Medulla oblongata (tissue), 1 donor: ENCODE measurements at regions not wholly inside any gene's neighbourhood (a gene's known extent, or its start where the extent isn't known, plus 50 kb on each side); places are given as distances from the start of the nearest gene placed in this dataset.
"Not testable (repeated sequence)": the region's sequence is repeated elsewhere in the genome, so short reads cannot be mapped to it uniquely, and the experiment has no call there.

Experiments
- DNase-seq: peaks from one replicate; pipeline ENCODE4 v3.0.0-alpha.2; 2015; ENCODE audit errors: extremely low spot score

DNA sequence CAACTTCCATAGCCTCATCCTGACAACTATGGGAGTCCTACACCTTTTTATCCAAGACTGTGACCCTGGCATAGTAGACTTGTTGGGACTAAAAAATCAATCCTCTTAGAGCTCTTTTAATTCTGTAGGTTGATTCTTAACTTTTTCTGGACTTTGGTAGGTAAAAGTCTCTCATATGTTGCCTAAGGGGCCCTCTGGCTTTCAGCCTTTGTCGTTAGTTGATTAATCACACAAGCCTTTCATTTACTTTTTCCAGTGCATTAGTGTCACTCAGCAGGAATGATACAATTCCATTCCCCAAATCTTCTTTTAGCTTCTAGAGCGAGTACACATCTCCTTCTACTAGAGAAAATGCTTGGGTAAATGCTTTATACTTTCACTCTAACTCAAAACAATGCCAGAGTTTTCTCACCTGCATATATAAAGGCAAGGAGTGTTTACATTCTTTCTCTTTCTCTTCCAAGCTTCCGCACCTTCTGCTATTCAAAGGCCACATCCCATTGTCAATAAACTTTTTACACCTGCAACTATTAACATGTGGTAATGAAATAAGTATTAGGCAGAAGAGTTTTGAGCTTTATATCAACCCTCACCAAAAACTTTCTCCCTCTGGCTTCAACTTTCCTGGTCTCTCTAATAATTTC lies 516.6 kb downstream of the FAM181B start:
- DNase-seq: no peak

- DNase-seq: no peak
Observed at GRCh38 chr11:82210011-82210410, 523.7 kb downstream of the FAM181B start.

- DNase-seq: no peak
Observed at GRCh38 chr11:82195283-82195682, 538.4 kb downstream of the FAM181B start.

- DNase-seq: no peak
Observed at GRCh38 chr11:82194521-82194920, 539.1 kb downstream of the FAM181B start.

DNA sequence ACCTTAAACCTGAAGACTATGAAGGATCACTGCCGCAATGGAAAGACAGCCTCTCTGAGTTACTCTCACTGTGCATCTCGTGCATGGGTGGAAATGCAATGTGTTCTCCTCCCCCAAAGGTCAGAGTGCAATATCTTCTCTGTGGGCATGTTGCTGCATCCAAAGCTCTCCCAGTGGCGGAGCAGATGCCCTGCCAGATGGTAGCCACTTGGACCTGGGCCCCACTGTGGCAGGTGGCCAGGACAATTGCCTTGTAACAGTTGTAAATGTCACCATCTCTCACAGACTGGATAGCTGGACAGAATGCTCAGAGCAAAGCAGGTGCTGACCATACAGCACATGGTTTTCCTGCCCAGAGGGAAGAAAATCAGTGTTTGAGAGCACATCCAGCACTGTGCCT lies 542.0 kb downstream of the FAM181B start:
- no peak for DNase-seq

DNA sequence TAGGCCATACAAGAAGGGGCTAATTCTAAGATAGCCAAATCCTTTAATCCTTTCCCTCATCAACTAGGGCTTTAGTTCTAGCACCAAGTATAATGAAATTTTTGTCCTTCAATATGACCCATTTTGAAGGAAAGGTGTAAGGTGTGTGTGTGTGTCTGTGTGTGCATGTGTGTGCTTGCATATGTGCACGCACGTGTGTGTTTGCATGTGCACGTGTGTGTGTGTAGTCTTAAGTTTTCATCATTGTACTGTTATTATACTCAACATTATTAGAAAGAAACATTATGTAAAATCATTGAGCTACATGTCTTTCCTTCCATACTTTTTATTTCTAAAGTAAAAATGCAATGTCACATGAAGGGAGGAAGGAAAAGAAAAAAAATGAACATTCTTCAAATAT lies 547.7 kb downstream of the FAM181B start:
- DNase-seq: no peak

DNA sequence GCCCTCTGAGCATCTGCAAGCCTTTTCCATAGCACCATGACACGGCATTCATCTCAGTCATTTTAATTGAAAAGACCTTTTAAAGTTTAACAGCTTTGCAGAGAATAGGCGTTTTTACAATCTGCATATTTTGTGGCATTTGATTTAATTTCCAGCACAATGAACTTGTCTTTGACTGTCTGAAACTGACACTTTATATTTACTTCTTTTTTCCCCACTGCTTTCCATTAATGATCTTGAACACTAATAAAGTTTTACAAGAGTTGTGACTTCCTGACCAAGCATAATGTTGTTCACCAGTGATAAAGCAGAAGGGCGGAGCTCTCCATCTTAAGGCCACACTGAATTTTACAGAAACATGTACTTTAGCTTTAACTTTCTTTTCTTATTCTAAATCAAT lies 548.7 kb downstream of the FAM181B start:
- DNase-seq: no peak

DNA sequence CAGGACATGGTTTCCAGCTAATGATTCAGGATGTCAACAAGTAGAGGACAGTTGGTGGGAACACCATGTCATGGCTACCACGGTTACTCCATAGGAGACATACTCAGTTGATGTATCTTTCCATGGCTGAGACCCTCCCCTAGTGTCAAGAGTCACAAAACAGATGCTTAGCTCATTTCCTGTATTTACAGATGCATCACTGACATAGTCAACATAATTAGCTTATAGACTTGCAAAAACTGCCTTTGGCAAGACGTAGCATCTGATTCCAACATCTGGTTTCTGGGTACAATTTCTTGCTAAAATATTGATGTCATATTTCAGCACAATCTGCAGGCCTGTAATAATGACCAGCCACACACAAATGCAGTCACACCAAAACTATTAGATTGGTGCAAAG lies 550.3 kb downstream of the FAM181B start:
- no peak for DNase-seq

DNA sequence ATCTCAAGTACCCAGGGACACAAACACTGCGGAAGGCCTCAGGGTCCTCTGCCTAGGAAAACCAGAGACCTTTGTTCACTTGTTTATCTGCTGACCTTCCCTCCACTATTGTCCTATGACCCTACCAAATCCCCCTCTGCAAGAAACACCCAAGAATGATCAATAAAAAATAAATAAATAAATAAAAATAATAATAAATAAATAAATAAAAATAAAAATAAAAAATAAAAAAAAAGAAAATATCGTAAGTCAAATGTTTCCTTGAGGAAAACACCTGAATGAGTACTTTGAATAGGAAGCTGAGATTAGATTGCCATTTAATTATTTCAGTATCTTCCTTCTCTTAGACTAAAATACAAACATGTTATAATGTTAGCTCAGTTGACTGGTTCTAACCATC lies 551.0 kb downstream of the FAM181B start:
- not testable (repeated sequence) for DNase-seq

- not testable (repeated sequence) for DNase-seq
Observed at GRCh38 chr11:82181796-82182195, 551.9 kb downstream of the FAM181B start.

DNA sequence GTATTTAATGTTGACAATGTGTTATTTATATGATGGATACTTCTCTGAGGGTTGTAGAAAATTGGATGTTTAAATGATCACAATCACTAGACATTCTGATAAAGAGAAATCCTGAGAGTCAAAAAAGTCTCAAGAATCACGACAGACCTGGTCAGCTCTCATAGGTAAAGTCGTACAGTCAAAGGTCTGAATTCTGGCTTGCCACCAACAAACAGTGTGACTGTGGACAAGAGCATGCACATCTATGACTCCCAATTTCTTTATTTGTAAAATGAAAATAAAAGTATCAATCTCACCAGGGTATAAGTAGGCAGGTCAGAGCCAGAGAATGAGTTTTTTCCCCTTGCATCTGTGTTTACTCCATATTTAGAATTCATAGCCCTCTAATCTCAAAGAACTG lies 556.7 kb downstream of the FAM181B start:
- DNase-seq: no peak

DNA sequence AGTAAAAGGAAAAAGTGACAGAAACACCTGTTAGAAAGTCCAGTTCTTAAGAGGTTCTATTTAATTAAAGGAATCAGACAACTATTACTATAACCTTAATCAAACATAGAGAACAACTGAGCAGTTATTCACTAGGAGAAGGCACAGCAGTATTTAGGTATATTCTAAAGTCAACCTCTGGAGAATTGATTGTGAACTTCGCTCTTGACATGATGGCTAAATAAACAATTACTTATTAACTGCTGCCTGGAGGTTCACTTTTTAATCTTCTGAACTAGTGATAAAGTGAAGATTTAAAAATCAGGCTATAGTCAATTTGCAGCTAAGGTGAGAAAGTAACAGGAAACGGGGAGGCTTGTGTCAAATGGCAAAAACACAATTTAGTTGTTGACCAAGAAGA lies 557.3 kb downstream of the FAM181B start:
- no peak for DNase-seq

DNA sequence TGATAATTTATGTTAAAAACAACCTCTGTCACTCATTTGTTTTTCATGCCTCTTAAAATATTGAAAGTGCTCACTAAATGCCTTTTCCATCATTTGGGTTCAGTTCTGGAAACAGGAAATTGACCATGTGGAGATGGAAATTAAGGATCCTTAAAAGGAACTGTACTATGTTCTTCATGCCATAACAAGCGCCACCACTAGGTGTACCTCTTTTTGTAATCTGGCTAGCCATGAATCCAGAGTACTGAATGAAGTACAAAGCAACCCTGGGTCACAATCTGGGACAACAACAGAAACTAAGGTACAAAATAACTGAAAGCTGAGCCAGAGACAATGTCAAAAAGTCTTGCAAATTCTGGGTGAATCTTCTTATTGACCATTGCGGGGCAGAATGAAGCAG lies 559.1 kb downstream of the FAM181B start:
- no peak for DNase-seq

- DNase-seq: no peak
Observed at GRCh38 chr11:82146789-82147188, 586.9 kb downstream of the FAM181B start.

- no peak for DNase-seq
Observed at GRCh38 chr11:82118946-82119345, 614.7 kb downstream of the FAM181B start.

DNA sequence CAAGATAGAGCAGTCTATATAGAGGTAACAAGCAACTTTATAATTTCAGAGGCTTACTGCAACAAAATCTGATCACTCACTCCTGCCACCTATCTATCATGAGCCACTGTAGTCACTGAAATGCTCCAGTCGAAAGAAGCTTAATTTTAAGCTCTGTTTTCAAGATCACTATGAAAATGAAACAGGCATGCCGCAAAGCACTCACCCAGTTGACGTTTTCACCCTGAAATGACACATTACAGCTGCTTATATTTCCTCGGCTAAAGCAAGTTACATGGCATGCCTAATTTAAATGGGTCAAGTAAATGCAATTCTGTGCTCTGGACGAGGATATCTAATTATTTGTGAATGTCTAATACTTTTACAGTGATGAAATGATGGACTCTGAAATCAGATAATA lies 616.3 kb downstream of the FAM181B start:
- DNase-seq: no peak

- DNase-seq: no peak
Observed at GRCh38 chr11:82105331-82105998, 628.2 kb downstream of the FAM181B start.

DNA sequence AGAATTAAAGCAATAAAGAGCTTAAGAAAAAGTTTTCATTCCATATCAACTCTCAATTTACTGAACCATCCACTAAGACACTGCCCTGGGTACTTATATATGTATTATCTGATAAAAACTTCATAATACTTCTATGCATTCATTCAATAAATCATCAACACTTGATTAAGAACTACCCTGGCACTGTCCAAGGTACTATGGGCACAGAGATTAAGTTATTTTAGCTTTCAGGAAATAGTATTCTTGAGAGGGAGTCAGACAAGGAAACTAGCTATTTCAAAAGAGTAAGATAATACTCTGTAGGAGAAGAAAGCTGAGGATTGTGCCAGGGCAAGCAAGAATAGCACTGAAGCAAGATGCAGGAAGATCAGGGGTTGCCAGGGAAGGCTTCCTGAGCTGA lies 640.8 kb downstream of the FAM181B start:
- DNase-seq: no peak

DNA sequence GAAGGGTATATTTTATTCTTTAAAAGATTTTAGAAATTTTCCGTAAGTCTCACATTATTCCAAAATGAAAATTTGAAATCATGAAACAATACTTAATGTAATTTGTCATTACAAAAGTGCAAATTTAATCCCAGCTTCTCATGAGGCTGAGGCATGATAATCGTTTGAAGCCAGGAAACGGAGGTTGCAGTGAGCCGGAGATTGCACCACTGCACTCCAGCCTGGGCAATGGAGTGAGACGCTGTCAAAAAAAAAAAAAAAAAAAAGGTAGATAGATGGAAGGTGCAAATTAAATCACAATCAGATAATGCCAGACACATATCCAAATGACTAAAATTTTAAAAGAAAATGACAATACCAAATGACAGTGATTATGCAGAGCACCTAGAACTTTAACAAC lies 644.2 kb downstream of the FAM181B start:
- DNase-seq: no peak

DNA sequence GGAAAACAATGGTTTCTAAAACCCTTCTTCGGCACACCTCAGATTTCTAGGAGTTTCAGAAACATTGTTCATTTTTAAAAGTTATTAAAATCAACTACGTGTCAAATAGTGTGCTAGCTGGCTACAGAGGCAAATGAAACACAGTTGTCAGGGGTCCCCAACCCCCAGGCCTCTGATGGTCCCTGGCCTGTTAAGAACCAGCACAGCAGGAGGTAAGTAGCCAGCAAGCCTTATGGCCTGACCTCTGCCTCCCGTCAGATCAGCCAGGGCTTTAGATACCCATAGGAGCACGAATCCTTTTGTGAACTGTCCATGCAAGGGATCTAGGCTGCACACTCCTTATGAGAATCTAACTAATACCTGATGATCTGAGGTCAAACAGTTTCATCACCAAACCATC lies 648.2 kb downstream of the FAM181B start:
- DNase-seq: no peak

- peak; percentile 5 for DNase-seq
Observed at GRCh38 chr11:82082976-82083375, 650.7 kb downstream of the FAM181B start.

DNA sequence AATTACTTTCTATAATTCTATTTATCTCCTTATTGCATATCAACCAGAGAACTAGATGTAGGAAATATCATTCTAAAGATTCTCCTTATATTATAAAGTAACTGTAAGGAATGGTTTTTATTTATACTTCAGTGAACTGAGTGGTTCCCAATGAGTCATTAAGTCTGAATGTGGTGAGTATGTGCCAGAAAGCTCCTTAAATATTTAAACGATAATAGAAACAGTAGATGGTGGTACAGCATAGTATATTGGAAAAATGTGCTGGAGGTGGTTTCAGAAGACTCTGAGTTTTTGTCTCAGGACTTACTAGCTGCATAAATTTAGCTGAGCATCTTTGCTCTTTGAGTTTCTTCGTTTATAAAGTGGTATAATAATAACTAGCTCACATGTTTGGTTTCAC lies 653.5 kb downstream of the FAM181B start:
- DNase-seq: no peak

DNA sequence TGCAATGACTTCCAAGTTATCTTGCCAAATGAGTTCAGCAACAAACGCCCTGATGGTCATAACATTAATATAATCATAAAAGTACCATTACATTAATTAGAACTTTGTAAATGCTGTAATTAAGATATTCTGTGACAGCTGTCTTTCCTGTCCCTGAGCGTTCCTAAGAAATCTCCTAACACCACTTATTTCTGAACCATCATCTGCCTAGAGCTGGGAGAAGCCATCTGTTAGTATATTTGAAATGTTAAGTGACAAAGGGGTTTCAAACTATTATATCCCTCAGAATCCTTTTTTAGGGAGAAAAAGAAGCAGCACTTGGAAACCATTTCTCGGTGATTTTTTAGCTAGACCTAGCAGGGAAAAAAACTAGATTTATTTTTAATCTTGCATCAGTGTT lies 657.5 kb downstream of the FAM181B start:
- DNase-seq: no peak

DNA sequence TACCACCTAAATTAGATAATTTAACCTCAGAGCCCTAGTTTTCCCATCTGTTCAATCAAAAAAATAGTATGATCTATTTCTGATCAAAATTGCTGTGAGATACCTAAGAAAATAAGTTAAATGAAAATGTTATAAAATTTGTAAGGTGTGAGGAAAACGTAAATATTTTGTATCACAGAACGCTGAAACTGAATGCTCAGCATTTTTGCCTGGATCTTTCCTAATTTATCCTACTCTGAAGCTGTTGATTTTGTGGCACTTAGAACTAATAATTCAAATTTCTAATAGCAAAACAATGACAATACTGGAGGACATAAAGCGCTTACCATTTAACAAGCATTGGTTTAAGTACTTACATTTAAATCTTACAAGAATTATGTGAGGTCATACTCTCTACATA lies 674.2 kb downstream of the FAM181B start:
- DNase-seq: no peak
